ENCODE measurements at regions not wholly inside any gene's neighbourhood (a gene's known extent, or its start where the extent isn't known, plus 50 kb on each side); places are given as distances from the start of the nearest gene placed in this dataset.
"Not testable (repeated sequence)": the region's sequence is repeated elsewhere in the genome, so short reads cannot be mapped to it uniquely, and the experiment has no call there.

- Mint-ChIP-seq H3K27ac (no peak overlapping the region), H3K27me3 (peaks cover 2% of the 10 kb centered on the region), H3K4me3 (no peak overlapping the region), H3K36me3 (ENCODE audit: low read depth) (no peaks in the 10 kb centered on the region), H3K9me3 (no peaks in the 10 kb centered on the region), H3K4me1 (ENCODE audit: low read depth) (no peaks in the 10 kb centered on the region)
- intact Hi-C loops (cut with micrococcal nuclease), result loop anchor here (1.0 kb wide), 1 partner anchor 174 kb away; no protein-coding TSS in a partner anchor
Measured at GRCh38 chr2:105544591-105545377, 145.9 kb upstream of the FHL2 start.

GRCh38 chr2:105541189-105542050 is 142.6 kb upstream of the FHL2 start:
- H3K36me3 Mint-ChIP-seq (ENCODE audit: low read depth), result no peaks in the 10 kb centered on the region
- intact Hi-C loops (cut with micrococcal nuclease), result no loop called here
- no peak overlapping the region for H3K4me3 Mint-ChIP-seq
- H3K9me3 Mint-ChIP-seq, result no peaks in the 10 kb centered on the region
- peaks cover 2% of the 10 kb centered on the region for H3K27me3 Mint-ChIP-seq
- no peaks in the 10 kb centered on the region for H3K4me1 Mint-ChIP-seq (ENCODE audit: low read depth)
- no peak overlapping the region for H3K27ac Mint-ChIP-seq

GRCh38 chr2:105540642-105541041 is 141.8 kb upstream of the FHL2 start:
- peaks cover 1% of the 10 kb centered on the region for H3K27me3 Mint-ChIP-seq
- H3K27ac Mint-ChIP-seq, result no peak overlapping the region
- no peaks in the 10 kb centered on the region for H3K36me3 Mint-ChIP-seq (ENCODE audit: low read depth)
- H3K4me1 Mint-ChIP-seq (ENCODE audit: low read depth), result no peaks in the 10 kb centered on the region
- intact Hi-C loops (cut with micrococcal nuclease), result no loop called here
- H3K4me3 Mint-ChIP-seq, result no peak overlapping the region
- H3K9me3 Mint-ChIP-seq, result no peaks in the 10 kb centered on the region

- H3K4me1 Mint-ChIP-seq (ENCODE audit: low read depth), result no peaks in the 10 kb centered on the region
- no peak overlapping the region for H3K27ac Mint-ChIP-seq
- no peaks in the 10 kb centered on the region for H3K9me3 Mint-ChIP-seq
- no peaks in the 10 kb centered on the region for H3K27me3 Mint-ChIP-seq
- intact Hi-C loops (cut with micrococcal nuclease), result no loop called here
- H3K36me3 Mint-ChIP-seq (ENCODE audit: low read depth), result no peaks in the 10 kb centered on the region
- no peak overlapping the region for H3K4me3 Mint-ChIP-seq
Measured at GRCh38 chr2:105539331-105539730, 140.5 kb upstream of the FHL2 start.

GRCh38 chr2:105538840-105539239 is 140.0 kb upstream of the FHL2 start:
- H3K27ac Mint-ChIP-seq, result no peak overlapping the region
- H3K36me3 Mint-ChIP-seq (ENCODE audit: low read depth), result no peaks in the 10 kb centered on the region
- no peaks in the 10 kb centered on the region for H3K9me3 Mint-ChIP-seq

GRCh38 chr2:105537920-105538319 is 139.1 kb upstream of the FHL2 start:
- Mint-ChIP-seq H3K36me3 (ENCODE audit: low read depth) (no peaks in the 10 kb centered on the region), H3K27me3 (no peaks in the 10 kb centered on the region), H3K27ac (no peak overlapping the region), H3K4me1 (ENCODE audit: low read depth) (no peaks in the 10 kb centered on the region), H3K9me3 (no peaks in the 10 kb centered on the region), H3K4me3 (no peak overlapping the region)
- intact Hi-C loops (cut with micrococcal nuclease), result no loop called here

More at GRCh38 chr2:105538840-105539239, 140.0 kb upstream of the FHL2 start:
- H3K4me1 Mint-ChIP-seq (ENCODE audit: low read depth), result no peaks in the 10 kb centered on the region
- no peaks in the 10 kb centered on the region for H3K27me3 Mint-ChIP-seq
- H3K4me3 Mint-ChIP-seq, result no peak overlapping the region
- intact Hi-C loops (cut with micrococcal nuclease), result no loop called here

- H3K4me1 Mint-ChIP-seq (ENCODE audit: low read depth), result no peaks in the 10 kb centered on the region
- intact Hi-C loops (cut with micrococcal nuclease), result no loop called here
- no peak overlapping the region for H3K4me3 Mint-ChIP-seq
- H3K9me3 Mint-ChIP-seq, result no peaks in the 10 kb centered on the region
- no peak overlapping the region for H3K27ac Mint-ChIP-seq
- H3K27me3 Mint-ChIP-seq, result no peaks in the 10 kb centered on the region
- H3K36me3 Mint-ChIP-seq (ENCODE audit: low read depth), result no peaks in the 10 kb centered on the region
Measured at GRCh38 chr2:105537466-105537865, 138.6 kb upstream of the FHL2 start.

GRCh38 chr2:105536175-105536574 is 137.3 kb upstream of the FHL2 start:
- Mint-ChIP-seq H3K4me3 (no peak overlapping the region), H3K4me1 (ENCODE audit: low read depth) (no peaks in the 10 kb centered on the region), H3K27ac (no peak overlapping the region), H3K27me3 (no peaks in the 10 kb centered on the region), H3K36me3 (ENCODE audit: low read depth) (no peaks in the 10 kb centered on the region), H3K9me3 (no peaks in the 10 kb centered on the region)
- intact Hi-C loops (cut with micrococcal nuclease), result no loop called here

- H3K27ac Mint-ChIP-seq; H3K4me3 Mint-ChIP-seq; H3K4me1 Mint-ChIP-seq (ENCODE audit: low read depth); H3K9me3 Mint-ChIP-seq; H3K27me3 Mint-ChIP-seq; intact Hi-C loops (cut with micrococcal nuclease); H3K36me3 Mint-ChIP-seq (ENCODE audit: low read depth): not testable (repeated sequence)
Measured at GRCh38 chr2:105529258-105529657, 130.4 kb upstream of the FHL2 start.

GRCh38 chr2:105526000-105526925 is 127.4 kb upstream of the FHL2 start:
- Mint-ChIP-seq H3K4me1 (ENCODE audit: low read depth) (no peaks in the 10 kb centered on the region), H3K4me3 (no peak overlapping the region), H3K27ac (no peak overlapping the region), H3K27me3 (no peaks in the 10 kb centered on the region), H3K36me3 (ENCODE audit: low read depth) (no peaks in the 10 kb centered on the region), H3K9me3 (no peaks in the 10 kb centered on the region)
- intact Hi-C loops (cut with micrococcal nuclease), result no loop called here

GRCh38 chr2:105525201-105525600 is 126.3 kb upstream of the FHL2 start:
- Mint-ChIP-seq H3K4me1 (ENCODE audit: low read depth) (no peaks in the 10 kb centered on the region), H3K27ac (no peak overlapping the region), H3K36me3 (ENCODE audit: low read depth) (no peaks in the 10 kb centered on the region), H3K9me3 (no peaks in the 10 kb centered on the region), H3K4me3 (no peak overlapping the region), H3K27me3 (no peaks in the 10 kb centered on the region)
- intact Hi-C loops (cut with micrococcal nuclease), result no loop called here

GRCh38 chr2:105522645-105523044 is 123.8 kb upstream of the FHL2 start:
- H3K4me1 Mint-ChIP-seq (ENCODE audit: low read depth), result no peaks in the 10 kb centered on the region
- H3K9me3 Mint-ChIP-seq, result no peaks in the 10 kb centered on the region
- no peaks in the 10 kb centered on the region for H3K27me3 Mint-ChIP-seq
- no peak overlapping the region for H3K27ac Mint-ChIP-seq
- intact Hi-C loops (cut with micrococcal nuclease), result no loop called here
- H3K4me3 Mint-ChIP-seq, result no peak overlapping the region
- H3K36me3 Mint-ChIP-seq (ENCODE audit: low read depth), result no peaks in the 10 kb centered on the region

- intact Hi-C loops (cut with micrococcal nuclease), result loop anchor here (1.0 kb wide), 1 partner anchor 151 kb away; no protein-coding TSS in a partner anchor
- H3K4me1 Mint-ChIP-seq (ENCODE audit: low read depth), result no peaks in the 10 kb centered on the region
- H3K27ac Mint-ChIP-seq, result no peak overlapping the region
- H3K4me3 Mint-ChIP-seq, result no peak overlapping the region
- no peaks in the 10 kb centered on the region for H3K27me3 Mint-ChIP-seq
- no peaks in the 10 kb centered on the region for H3K36me3 Mint-ChIP-seq (ENCODE audit: low read depth)
- no peaks in the 10 kb centered on the region for H3K9me3 Mint-ChIP-seq
Measured at GRCh38 chr2:105521616-105522015, 122.8 kb upstream of the FHL2 start.

All from dendritic cell treated with granulocyte-macrophage colony-stimulating factor and Interleukin-4, amounts not matched to agents 40 ng/mL and 50 ng/mL, for 4 days (primary cell).